Small intestine (tissue), 7 donors: ENCODE measurements at regions not wholly inside any gene's neighbourhood (a gene's known extent, or its start where the extent isn't known, plus 50 kb on each side); places are given as distances from the start of the nearest gene placed in this dataset.

ENCODE experiments used
- DNase-seq, 2 donors: peaks; one replicate each; pipeline versions ENCODE4 v3.0.0 to v3.0.0-alpha.2; 2013
- FAIRE-seq: peaks from 2 replicates; lab custom pipeline; 2012; peaks lifted over from hg19 to GRCh38; lab: Jason Lieb, UNC
- H3K27ac ChIP-seq, 3 donors: one replicate each; pipeline ENCODE4 v1.5.1; 2013; ENCODE audit warnings: low read length in 2 of 3, mild to moderate bottlenecking in 2 of 3, control low read depth in 1 of 3, inconsistent platforms in 1 of 3, low read depth in 1 of 3, moderate library complexity in 1 of 3
- H3K27me3 ChIP-seq, 3 donors: one replicate each; pipeline ENCODE4 v1.6.1; 2013; ENCODE audit warnings: low read length in 3 of 3, inconsistent platforms in 1 of 3; ENCODE audit not compliant: control insufficient read depth in 3 of 3, insufficient read depth in 3 of 3
- H3K36me3 ChIP-seq, 3 donors: one replicate each; pipeline ENCODE4 v1.6.1; 2013; ENCODE audit warnings: low read length in 3 of 3, inconsistent platforms in 1 of 3, low read depth in 1 of 3, mild to moderate bottlenecking in 1 of 3, moderate library complexity in 1 of 3; ENCODE audit not compliant: control insufficient read depth in 3 of 3, insufficient read depth in 2 of 3
- H3K4me1 ChIP-seq, 3 donors: one replicate each; pipeline ENCODE4 v1.6.1; 2013; ENCODE audit warnings: low read length in 2 of 3, inconsistent platforms in 1 of 3, low read depth in 1 of 3, mild to moderate bottlenecking in 1 of 3, moderate library complexity in 1 of 3; ENCODE audit not compliant: control insufficient read depth in 3 of 3, insufficient read depth in 2 of 3
- H3K4me3 ChIP-seq, 3 donors: one replicate each; pipeline ENCODE4 v1.5.1; 2013; ENCODE audit warnings: low read length in 3 of 3, control low read depth in 1 of 3, inconsistent platforms in 1 of 3, low read depth in 1 of 3, mild to moderate bottlenecking in 1 of 3, moderate library complexity in 1 of 3
- H3K9me3 ChIP-seq, 2 donors: one replicate each; pipeline ENCODE4 v1.6.1; 2013; ENCODE audit warnings: low read depth in 1 of 2, low read length in 1 of 2; ENCODE audit not compliant: control insufficient read depth in 2 of 2, insufficient read depth in 1 of 2
- WGBS, 3 donors: extraction: QIAGEN DNeasy Blood & Tissue Kit; methylation state at CpG; one replicate each; pipeline ENCODE4 v1.1.7; 2013; 5-methylcytosine and 5-hydroxymethylcytosine counted together
- donor health status: healthy with polysubstance abuse.
- donor health status: control.
- donor health status: control.
- donor health status: Bipolar disorder and iron deficiency.
- donor health status: healthy.

DNA sequence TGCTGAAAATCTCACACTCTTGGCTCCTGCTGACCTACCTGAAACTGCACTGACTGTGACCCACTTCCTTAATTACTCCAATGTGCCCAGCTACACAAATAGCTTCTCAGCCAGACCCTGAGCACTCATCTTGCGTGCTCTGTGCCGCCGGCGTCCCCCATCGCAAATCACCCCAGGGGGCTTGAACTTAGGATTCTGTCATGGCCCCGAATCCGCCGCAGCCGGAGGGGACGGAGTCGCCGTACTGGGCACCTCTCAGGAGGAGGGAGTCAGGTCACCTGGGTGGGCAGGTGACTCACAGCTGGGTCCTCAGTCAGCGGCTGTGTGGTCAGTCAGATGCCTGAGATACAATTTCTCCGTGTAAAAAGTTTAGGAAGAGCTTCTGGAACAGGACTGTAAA, 804.9 kb upstream of the SALL3 start:
- no peak for FAIRE-seq
- H3K4me3 ChIP-seq, result no peak overlapping the region

DNA sequence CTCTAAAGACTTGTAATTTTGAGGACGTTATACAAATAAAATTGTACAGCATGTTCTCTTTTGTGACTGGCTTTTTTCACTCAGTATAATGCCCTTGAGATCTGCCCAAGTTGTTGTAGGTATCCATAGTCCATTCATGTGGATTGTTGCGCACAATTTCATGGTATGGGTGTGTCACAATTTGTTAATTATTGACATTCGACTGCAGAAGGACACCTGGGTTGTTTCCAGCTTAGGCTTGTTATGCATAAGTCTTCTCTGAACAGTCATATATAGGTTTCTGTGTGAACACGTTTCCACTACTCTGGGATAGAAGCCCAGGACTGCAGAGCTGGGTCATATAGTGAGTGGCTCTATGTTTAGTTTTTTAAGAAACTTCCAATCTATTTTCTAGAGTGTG, 800.8 kb upstream of the SALL3 start:
- Histone ChIP-seq H3K4me1 (no peaks in the 10 kb centered on the region), H3K4me3 (no peak overlapping the region), H3K27me3 (no peaks in the 10 kb centered on the region), H3K9me3 (peaks cover 0 to 2% of the 10 kb centered on the region in 2 donors), H3K27ac (peak overlapping the region in 1 of 3 donors; percentile 20), H3K36me3 (no peaks in the 10 kb centered on the region)
- no peak for FAIRE-seq
- WGBS, 3 donors, result 14 to 66% (median 31%) methylated on average over 4 of the region's 4 CpGs
- peak; percentile 5 to 90 for DNase-seq

More for the DNA sequence above, 804.9 kb upstream of the SALL3 start:
- Histone ChIP-seq H3K9me3 (no peaks in the 10 kb centered on the region), H3K27me3 (no peaks in the 10 kb centered on the region), H3K27ac (no peak overlapping the region), H3K4me1 (no peaks in the 10 kb centered on the region), H3K36me3 (no peaks in the 10 kb centered on the region)
- no peak for DNase-seq
- WGBS, 3 donors, result 35 to 70% (median 53%) methylated on average over 14 of the region's 14 CpGs

DNA sequence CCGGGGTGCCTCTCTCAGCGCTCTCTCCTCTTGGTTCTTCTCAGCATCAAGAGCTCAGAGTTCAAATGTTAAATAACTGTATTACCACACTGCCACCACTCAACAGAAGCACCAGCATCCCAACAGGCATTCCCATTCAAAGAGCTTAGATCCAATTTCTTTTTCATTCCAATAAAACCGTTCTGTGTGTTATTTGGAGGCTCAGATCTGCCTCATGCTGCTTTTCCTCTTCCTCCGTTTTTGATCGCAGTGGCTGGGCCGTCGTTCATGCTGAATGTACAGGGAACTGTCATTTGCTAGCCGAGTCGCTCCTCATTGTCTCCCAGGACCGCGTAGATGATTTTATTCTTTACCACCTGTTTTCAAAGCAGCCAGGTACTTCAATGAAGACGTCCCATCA, 798.9 kb upstream of the SALL3 start:
- no peak for FAIRE-seq
- H3K4me1 ChIP-seq, result no peaks in the 10 kb centered on the region
- 78 to 95% (median 87%) methylated on average over 12 of the region's 12 CpGs for WGBS, 3 donors

DNA sequence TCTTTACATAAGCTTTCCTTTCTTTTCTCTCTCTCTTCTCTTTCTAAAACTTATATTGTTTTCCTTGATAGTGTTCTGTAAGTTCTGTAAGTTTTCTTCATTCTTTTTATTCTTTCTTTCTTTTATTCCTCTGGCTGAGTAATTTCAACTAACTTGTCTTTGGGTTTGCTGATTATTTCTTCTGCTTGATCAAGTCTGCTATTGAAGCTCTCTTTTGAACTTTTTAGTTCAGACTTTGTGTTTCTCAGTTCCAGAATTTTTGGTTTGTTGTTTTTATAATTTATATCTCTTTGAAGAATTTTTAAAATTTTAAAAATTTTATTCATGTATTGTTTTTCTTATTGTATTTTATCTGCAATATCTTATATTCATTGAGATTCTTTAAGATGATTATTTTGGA, 795.8 kb upstream of the SALL3 start:
- H3K27me3 ChIP-seq, result no peaks in the 10 kb centered on the region
- FAIRE-seq, result no peak
- peaks cover 0 to 7% of the 10 kb centered on the region in 2 donors for H3K9me3 ChIP-seq
- H3K27ac ChIP-seq, result no peak overlapping the region
- no peak overlapping the region for H3K4me3 ChIP-seq
- DNase-seq, result no peak
- H3K4me1 ChIP-seq, result no peaks in the 10 kb centered on the region
- H3K36me3 ChIP-seq, result no peaks in the 10 kb centered on the region

More for the DNA sequence above, 798.9 kb upstream of the SALL3 start:
- H3K9me3 ChIP-seq, result peaks cover 0 to 5% of the 10 kb centered on the region in 2 donors
- H3K4me3 ChIP-seq, result no peak overlapping the region
- H3K27ac ChIP-seq, result no peak overlapping the region
- no peak for DNase-seq
- no peaks in the 10 kb centered on the region for H3K36me3 ChIP-seq
- H3K27me3 ChIP-seq, result no peaks in the 10 kb centered on the region

DNA sequence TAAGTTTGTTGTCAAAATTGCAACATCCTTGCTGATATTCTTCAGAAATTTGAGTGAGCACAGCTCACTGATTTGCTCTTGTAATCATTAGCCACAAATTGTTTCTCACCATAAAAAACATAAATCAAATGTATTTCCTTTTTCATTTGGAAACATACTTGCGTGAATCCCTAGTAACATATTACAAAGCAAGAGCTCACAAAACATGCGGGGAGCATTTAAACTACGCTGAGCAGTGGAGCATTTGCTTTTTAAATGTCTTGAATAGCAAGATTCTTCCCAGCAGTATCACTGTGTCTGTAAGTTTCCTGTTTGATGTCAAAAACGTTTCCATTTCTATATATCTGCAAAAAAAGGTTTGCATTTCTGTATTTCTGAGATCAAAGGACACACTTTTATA, 788.3 kb upstream of the SALL3 start:
- H3K4me3 ChIP-seq, result no peak overlapping the region
- no peaks in the 10 kb centered on the region for H3K36me3 ChIP-seq
- H3K9me3 ChIP-seq, result peaks cover 0 to 6% of the 10 kb centered on the region in 2 donors
- WGBS, 3 donors, result 56 to 61% (median 56%) methylated on average over 4 of the region's 4 CpGs
- DNase-seq, result no peak
- FAIRE-seq, result no peak
- no peaks in the 10 kb centered on the region for H3K4me1 ChIP-seq
- H3K27me3 ChIP-seq, result no peaks in the 10 kb centered on the region
- H3K27ac ChIP-seq, result no peak overlapping the region

DNA sequence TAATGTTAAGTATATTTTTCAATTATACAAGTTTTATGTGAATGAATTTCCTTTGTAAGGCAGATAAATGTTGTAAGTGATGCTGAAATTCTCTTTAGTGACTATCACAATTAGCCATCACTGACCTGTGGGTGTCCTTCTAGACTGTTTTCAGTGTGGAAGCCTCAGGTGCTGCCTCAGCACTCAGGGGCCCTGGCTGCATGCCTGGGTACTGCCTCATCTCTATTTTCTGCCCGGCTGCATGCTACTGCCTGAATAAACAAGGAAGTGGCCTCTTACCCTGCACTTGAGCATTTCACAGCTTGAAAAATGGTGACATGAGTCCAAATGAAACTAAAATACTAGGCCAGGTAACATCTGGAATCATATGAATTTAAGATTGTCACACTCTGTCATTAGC, 787.6 kb upstream of the SALL3 start:
- WGBS, 3 donors, result 0 to 15% (median 0%) methylated on average over 1 of the region's 1 CpG
- H3K4me3 ChIP-seq, result no peak overlapping the region
- peaks cover 0 to 6% of the 10 kb centered on the region in 2 donors for H3K9me3 ChIP-seq
- no peaks in the 10 kb centered on the region for H3K27me3 ChIP-seq
- FAIRE-seq (no peak), DNase-seq (peak; percentile 6 to 38)
- no peaks in the 10 kb centered on the region for H3K36me3 ChIP-seq
- H3K27ac ChIP-seq, result no peak overlapping the region
- H3K4me1 ChIP-seq, result no peaks in the 10 kb centered on the region

DNA sequence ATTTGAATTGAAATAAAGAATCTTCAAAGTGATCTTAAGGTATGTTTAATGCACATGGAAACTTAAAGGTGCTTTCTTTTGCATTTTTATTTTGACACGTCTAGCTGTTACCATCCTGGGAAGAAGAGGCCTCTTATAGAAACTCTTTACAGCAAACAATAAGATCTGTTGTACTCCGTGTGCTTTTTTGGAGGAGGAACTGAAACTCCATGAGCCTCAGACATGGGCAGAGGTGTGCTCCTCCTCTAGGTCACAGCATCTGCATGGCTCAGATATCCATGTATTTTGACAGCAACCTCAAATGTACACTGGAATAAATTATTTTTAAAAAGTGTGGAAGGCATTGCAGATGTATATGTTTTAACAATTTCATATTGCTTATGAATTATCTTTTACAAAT, 783.3 kb upstream of the SALL3 start:
- WGBS, 3 donors, result 80 to 87% (median 87%) methylated on average over 2 of the region's 2 CpGs
- H3K4me1 ChIP-seq, result no peaks in the 10 kb centered on the region
- H3K27ac ChIP-seq, result no peak overlapping the region
- no peak overlapping the region for H3K4me3 ChIP-seq
- no peaks in the 10 kb centered on the region for H3K9me3 ChIP-seq
- H3K27me3 ChIP-seq, result no peaks in the 10 kb centered on the region
- FAIRE-seq (no peak), DNase-seq (no peak)
- no peaks in the 10 kb centered on the region for H3K36me3 ChIP-seq

DNA sequence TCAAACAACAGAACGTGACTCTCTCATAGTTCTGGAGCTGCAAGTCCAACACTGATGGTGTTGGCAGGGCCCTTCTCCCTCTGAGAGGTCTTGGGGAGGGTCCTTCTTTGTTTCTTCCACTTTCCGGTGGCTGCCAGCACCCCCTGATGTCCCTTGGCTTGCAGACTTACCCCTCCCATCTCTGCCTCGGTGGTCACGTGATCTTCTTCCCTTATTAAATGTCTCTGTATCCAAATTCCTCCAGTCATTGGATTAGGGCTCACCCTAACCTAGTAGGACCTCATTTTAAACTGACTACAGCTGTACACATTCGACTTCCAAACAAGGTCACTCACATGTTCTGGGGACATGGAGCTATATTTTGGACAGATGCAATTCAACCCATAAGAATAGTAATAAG, 780.6 kb upstream of the SALL3 start:
- no peaks in the 10 kb centered on the region for H3K36me3 ChIP-seq
- 65 to 87% (median 67%) methylated on average over 5 of the region's 5 CpGs for WGBS, 3 donors
- H3K27me3 ChIP-seq, result no peaks in the 10 kb centered on the region
- H3K27ac ChIP-seq, result no peak overlapping the region
- no peak for DNase-seq
- H3K4me3 ChIP-seq, result no peak overlapping the region
- H3K9me3 ChIP-seq, result no peaks in the 10 kb centered on the region
- no peaks in the 10 kb centered on the region for H3K4me1 ChIP-seq
- no peak for FAIRE-seq

DNA sequence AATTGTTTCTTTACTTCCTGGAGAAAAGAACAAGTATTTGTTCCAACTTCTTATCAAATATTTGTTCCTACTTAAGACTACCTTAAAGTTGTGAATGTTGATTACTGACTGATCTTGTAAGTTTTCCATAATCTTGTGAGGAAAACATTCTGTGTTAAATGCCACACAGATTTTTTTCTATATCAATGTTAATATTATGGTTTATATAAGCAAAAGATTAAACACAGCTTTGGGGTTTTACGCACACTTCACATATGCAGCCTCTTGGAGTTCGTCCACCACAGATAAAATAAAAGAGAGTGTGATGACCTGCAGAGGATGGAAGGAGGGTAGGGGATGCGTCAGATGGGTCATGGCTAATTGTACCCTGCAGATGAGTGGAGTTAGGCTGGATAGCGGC, 780.0 kb upstream of the SALL3 start:
- Histone ChIP-seq H3K27ac (no peak overlapping the region), H3K4me3 (no peak overlapping the region)

More for the DNA sequence above, 780.0 kb upstream of the SALL3 start:
- Histone ChIP-seq H3K27me3 (no peaks in the 10 kb centered on the region), H3K4me1 (no peaks in the 10 kb centered on the region), H3K36me3 (no peaks in the 10 kb centered on the region), H3K9me3 (no peaks in the 10 kb centered on the region)
- DNase-seq, result no peak
- no peak for FAIRE-seq
- 68 to 86% (median 71%) methylated on average over 4 of the region's 4 CpGs for WGBS, 3 donors
